ENCODE measurements at regions not wholly inside any gene's neighbourhood (a gene's known extent, or its start where the extent isn't known, plus 50 kb on each side); places are given as distances from the start of the nearest gene placed in this dataset.

GRCh38 chr18:29711932-29712331 is 1330.6 kb downstream of the DSC3 start:
- TF ChIP-seq, protein P1, sequence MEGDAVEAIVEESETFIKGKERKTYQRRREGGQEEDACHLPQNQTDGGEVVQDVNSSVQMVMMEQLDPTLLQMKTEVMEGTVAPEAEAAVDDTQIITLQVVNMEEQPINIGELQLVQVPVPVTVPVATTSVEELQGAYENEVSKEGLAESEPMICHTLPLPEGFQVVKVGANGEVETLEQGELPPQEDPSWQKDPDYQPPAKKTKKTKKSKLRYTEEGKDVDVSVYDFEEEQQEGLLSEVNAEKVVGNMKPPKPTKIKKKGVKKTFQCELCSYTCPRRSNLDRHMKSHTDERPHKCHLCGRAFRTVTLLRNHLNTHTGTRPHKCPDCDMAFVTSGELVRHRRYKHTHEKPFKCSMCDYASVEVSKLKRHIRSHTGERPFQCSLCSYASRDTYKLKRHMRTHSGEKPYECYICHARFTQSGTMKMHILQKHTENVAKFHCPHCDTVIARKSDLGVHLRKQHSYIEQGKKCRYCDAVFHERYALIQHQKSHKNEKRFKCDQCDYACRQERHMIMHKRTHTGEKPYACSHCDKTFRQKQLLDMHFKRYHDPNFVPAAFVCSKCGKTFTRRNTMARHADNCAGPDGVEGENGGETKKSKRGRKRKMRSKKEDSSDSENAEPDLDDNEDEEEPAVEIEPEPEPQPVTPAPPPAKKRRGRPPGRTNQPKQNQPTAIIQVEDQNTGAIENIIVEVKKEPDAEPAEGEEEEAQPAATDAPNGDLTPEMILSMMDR (IDR thresholded peaks at IDR 0.05), result no peak
- no peak for TF ChIP-seq POLR2A (IDR thresholded peaks at IDR 0.05)
